ENCODE measurements at regions not wholly inside any gene's neighbourhood (a gene's known extent, or its start where the extent isn't known, plus 50 kb on each side); places are given as distances from the start of the nearest gene placed in this dataset.

DNA sequence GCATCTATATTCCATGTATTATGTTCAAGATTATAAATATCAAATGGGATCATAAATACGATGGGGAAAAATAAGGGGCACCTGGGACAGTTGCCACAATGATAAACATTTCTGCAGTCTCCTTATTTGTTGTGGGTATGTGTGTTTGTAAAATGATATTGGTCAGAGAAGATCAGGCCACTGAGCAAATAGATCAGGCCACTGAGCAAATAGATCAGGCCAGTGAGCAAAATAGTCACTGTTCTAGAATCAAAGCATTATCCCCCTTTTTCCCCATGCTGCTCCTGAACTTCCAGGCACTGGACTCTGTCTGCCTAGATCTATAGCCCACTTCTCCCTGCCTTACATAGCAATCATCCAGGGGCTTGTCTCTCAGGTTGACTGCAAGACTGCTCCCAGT, 599.8 kb upstream of the USP24 start:
- TF ChIP-seq CHD2 (IDR thresholded peaks at IDR 0.05; ENCODE audit: low read length, partially characterized antibody) (no peak), PHF8 (IDR thresholded peaks at IDR 0.05; ENCODE audit: borderline replicate concordance, low read depth) (no peak), CEBPB (IDR thresholded peaks at IDR 0.05) (no peak), RAD21 (conservative IDR thresholded peaks at IDR 0.05 in 1 of 2, IDR thresholded peaks at IDR 0.05 in 1 of 2) (no peak), EP300 (IDR thresholded peaks at IDR 0.05) (no peak), FOSL2 (IDR thresholded peaks at IDR 0.05) (no peak), FOSL2 (CRISPR knock-in tag; IDR thresholded peaks at IDR 0.05) (no peak), SMC3 (IDR thresholded peaks at IDR 0.05) (no peak), JUN (IDR thresholded peaks at IDR 0.05) (no peak)
- TF ChIP-seq, protein P1, sequence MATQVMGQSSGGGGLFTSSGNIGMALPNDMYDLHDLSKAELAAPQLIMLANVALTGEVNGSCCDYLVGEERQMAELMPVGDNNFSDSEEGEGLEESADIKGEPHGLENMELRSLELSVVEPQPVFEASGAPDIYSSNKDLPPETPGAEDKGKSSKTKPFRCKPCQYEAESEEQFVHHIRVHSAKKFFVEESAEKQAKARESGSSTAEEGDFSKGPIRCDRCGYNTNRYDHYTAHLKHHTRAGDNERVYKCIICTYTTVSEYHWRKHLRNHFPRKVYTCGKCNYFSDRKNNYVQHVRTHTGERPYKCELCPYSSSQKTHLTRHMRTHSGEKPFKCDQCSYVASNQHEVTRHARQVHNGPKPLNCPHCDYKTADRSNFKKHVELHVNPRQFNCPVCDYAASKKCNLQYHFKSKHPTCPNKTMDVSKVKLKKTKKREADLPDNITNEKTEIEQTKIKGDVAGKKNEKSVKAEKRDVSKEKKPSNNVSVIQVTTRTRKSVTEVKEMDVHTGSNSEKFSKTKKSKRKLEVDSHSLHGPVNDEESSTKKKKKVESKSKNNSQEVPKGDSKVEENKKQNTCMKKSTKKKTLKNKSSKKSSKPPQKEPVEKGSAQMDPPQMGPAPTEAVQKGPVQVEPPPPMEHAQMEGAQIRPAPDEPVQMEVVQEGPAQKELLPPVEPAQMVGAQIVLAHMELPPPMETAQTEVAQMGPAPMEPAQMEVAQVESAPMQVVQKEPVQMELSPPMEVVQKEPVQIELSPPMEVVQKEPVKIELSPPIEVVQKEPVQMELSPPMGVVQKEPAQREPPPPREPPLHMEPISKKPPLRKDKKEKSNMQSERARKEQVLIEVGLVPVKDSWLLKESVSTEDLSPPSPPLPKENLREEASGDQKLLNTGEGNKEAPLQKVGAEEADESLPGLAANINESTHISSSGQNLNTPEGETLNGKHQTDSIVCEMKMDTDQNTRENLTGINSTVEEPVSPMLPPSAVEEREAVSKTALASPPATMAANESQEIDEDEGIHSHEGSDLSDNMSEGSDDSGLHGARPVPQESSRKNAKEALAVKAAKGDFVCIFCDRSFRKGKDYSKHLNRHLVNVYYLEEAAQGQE (IDR thresholded peaks at IDR 0.05): no peak
- TF ChIP-seq, protein P2, sequence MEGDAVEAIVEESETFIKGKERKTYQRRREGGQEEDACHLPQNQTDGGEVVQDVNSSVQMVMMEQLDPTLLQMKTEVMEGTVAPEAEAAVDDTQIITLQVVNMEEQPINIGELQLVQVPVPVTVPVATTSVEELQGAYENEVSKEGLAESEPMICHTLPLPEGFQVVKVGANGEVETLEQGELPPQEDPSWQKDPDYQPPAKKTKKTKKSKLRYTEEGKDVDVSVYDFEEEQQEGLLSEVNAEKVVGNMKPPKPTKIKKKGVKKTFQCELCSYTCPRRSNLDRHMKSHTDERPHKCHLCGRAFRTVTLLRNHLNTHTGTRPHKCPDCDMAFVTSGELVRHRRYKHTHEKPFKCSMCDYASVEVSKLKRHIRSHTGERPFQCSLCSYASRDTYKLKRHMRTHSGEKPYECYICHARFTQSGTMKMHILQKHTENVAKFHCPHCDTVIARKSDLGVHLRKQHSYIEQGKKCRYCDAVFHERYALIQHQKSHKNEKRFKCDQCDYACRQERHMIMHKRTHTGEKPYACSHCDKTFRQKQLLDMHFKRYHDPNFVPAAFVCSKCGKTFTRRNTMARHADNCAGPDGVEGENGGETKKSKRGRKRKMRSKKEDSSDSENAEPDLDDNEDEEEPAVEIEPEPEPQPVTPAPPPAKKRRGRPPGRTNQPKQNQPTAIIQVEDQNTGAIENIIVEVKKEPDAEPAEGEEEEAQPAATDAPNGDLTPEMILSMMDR (IDR thresholded peaks at IDR 0.05): no peak
- TF ChIP-seq, protein P3, sequence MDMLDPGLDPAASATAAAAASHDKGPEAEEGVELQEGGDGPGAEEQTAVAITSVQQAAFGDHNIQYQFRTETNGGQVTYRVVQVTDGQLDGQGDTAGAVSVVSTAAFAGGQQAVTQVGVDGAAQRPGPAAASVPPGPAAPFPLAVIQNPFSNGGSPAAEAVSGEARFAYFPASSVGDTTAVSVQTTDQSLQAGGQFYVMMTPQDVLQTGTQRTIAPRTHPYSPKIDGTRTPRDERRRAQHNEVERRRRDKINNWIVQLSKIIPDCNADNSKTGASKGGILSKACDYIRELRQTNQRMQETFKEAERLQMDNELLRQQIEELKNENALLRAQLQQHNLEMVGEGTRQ (IDR thresholded peaks at IDR 0.05): no peak
- TF ChIP-seq, protein P4, sequence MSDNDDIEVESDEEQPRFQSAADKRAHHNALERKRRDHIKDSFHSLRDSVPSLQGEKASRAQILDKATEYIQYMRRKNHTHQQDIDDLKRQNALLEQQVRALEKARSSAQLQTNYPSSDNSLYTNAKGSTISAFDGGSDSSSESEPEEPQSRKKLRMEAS (IDR thresholded peaks at IDR 0.05): no peak
